Lower leg skin (tissue), 4 donors: ENCODE measurements at regions not wholly inside any gene's neighbourhood (a gene's known extent, or its start where the extent isn't known, plus 50 kb on each side); places are given as distances from the start of the nearest gene placed in this dataset.

Source experiments
- DNase-seq, 2 donors: peaks; one replicate each; pipeline ENCODE4 v3.0.0-alpha.2; 2019; ENCODE audit warnings: low spot score in 2 of 2
- H3K4me3 ChIP-seq: fragments of 200-600 bp; sonication (generic); 2 replicates; pipeline ENCODE4 v1.5.1; 2017; ENCODE audit warnings: mild to moderate bottlenecking, low read depth; ENCODE audit not compliant: poor library complexity, severe bottlenecking
- POLR2A ChIP-seq, 2 donors: fragments of 450-650 bp; IDR thresholded peaks; one replicate each; pipeline ENCODE4 v1.6.1; 2016 to 2017; ENCODE audit warnings: antibody characterized with exemption in 2 of 2, mild to moderate bottlenecking in 1 of 2, moderate library complexity in 1 of 2
- WGBS, 2 donors: methylation state at CpG; one replicate each; pipeline ENCODE4 v1.1.5; 2018; 5-methylcytosine and 5-hydroxymethylcytosine counted together
- intact Hi-C: fragments of 100-400 bp; cut with DNase I; formaldehyde crosslinking; loops from one replicate; pipeline ENCODE4 v1.15.0; 2023; ENCODE audit warnings: low total_unique reads
- TF ChIP-seq, protein P1 (sequence below), 3 donors: fragments of 450-650 bp; IDR thresholded peaks; one replicate each; pipeline ENCODE4 v1.5.1; 2016; ENCODE audit warnings: antibody characterized with exemption in 3 of 3, mild to moderate bottlenecking in 3 of 3, moderate library complexity in 2 of 3

DNA sequence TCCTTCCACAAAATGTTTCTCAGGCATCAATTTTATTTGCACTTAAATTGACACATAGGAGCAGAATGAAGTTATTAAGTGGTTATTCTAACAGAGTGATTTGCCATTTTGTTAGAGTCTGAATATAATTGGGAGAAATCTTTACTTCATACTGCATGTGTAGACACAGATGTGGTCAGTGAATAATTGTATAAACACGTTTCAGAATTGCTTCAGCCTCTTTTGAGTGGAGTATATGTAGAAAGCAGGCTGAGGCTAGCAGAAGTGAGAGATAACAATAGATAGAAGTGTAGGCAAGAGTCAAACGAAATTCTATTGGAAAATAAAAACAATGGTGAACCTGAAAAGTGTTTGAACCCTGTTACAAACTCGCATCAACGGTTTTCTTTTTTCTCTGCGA is 270.7 kb downstream of the TMEM167A start:
- DNase-seq: no peak
- intact Hi-C loops: no loop called here
- H3K4me3 ChIP-seq: no peak overlapping the region
- 52 to 63% methylated on average over 5 of the region's 5 CpGs for WGBS, 2 donors
- no peak for TF ChIP-seq POLR2A (IDR thresholded peaks at IDR 0.05)
- TF ChIP-seq, protein P1, sequence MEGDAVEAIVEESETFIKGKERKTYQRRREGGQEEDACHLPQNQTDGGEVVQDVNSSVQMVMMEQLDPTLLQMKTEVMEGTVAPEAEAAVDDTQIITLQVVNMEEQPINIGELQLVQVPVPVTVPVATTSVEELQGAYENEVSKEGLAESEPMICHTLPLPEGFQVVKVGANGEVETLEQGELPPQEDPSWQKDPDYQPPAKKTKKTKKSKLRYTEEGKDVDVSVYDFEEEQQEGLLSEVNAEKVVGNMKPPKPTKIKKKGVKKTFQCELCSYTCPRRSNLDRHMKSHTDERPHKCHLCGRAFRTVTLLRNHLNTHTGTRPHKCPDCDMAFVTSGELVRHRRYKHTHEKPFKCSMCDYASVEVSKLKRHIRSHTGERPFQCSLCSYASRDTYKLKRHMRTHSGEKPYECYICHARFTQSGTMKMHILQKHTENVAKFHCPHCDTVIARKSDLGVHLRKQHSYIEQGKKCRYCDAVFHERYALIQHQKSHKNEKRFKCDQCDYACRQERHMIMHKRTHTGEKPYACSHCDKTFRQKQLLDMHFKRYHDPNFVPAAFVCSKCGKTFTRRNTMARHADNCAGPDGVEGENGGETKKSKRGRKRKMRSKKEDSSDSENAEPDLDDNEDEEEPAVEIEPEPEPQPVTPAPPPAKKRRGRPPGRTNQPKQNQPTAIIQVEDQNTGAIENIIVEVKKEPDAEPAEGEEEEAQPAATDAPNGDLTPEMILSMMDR (IDR thresholded peaks at IDR 0.05): no peak

DNA sequence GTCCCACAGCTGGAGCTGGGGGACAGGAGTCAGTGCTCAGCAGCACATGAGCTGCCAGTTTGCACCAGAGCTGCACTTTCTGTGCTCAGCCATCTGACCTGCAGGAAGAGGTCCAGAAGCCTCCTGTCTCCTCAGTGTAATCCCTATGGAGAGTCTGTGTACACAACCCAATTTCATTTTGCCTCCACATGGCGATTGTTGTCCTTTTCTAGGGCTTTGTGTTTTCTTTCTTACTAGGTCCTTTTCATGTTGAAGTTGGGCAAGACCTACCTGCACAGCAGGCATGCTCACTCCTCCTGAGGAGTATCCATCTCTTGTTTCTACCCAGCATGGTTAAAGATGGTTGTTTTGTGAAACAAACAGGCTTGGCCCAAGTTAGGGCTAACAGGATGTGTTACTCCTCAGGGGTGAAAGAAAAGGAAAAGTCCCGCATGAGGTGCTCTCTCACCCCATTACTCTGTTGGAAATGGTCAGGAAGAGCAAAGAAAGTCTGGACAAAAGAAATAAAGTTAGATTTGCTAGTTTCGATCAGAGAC is 273.0 kb downstream of the TMEM167A start:
- WGBS, 2 donors: 89 to 95% methylated on average over 3 of the region's 3 CpGs
- intact Hi-C loops: no loop called here
- DNase-seq: no peak
- no peak overlapping the region for H3K4me3 ChIP-seq
- no peak for TF ChIP-seq POLR2A (IDR thresholded peaks at IDR 0.05)
- TF ChIP-seq, protein P1 (IDR thresholded peaks at IDR 0.05): no peak

DNA sequence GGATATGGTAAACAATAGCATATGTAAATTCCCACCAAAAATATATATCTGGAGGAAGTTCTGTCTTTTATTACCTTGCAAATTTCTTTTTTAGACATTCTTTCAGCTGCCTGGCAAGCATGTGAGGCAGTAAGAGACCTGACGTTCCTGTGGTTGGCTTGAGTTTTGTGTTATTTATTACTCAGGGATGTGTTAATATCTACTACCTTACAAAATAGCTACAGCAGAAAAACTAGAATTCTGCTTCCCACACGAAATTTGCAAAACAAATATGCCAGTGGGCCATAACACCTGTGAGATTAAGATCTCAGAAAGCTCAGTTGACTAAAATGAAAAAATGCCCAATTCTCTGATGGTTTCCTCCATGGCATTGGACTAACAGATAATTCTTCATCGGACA is 274.2 kb downstream of the TMEM167A start:
- DNase-seq: no peak
- intact Hi-C loops: no loop called here
- no peak for TF ChIP-seq POLR2A (IDR thresholded peaks at IDR 0.05)
- TF ChIP-seq, protein P1 (IDR thresholded peaks at IDR 0.05): no peak
- 61 to 62% methylated on average over 3 of the region's 3 CpGs for WGBS, 2 donors
- no peak overlapping the region for H3K4me3 ChIP-seq

DNA sequence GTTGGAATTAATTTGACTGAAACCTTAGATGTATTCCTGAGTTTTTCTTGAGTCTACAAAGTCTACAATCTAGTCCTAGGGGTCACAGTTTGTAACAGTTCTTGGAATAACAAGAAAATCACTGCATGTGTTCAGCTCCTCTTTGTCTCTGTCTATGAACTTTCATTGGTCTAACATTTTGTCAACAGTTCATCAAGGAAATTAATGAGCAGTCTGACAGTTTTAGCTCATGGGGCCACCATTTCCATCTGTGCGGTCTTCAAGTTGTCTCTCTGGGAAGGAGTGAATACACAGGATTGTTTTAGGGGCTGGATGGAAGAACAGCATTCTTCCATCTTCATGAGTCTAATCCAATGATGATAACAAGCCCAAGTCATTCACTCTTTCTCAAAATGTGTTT is 276.4 kb downstream of the TMEM167A start:
- 82 to 83% methylated on average over 1 of the region's 1 CpG for WGBS, 2 donors
- intact Hi-C loops: no loop called here
- TF ChIP-seq, protein P1 (IDR thresholded peaks at IDR 0.05): no peak
- TF ChIP-seq POLR2A (IDR thresholded peaks at IDR 0.05): no peak
- no peak overlapping the region for H3K4me3 ChIP-seq
- no peak for DNase-seq

DNA sequence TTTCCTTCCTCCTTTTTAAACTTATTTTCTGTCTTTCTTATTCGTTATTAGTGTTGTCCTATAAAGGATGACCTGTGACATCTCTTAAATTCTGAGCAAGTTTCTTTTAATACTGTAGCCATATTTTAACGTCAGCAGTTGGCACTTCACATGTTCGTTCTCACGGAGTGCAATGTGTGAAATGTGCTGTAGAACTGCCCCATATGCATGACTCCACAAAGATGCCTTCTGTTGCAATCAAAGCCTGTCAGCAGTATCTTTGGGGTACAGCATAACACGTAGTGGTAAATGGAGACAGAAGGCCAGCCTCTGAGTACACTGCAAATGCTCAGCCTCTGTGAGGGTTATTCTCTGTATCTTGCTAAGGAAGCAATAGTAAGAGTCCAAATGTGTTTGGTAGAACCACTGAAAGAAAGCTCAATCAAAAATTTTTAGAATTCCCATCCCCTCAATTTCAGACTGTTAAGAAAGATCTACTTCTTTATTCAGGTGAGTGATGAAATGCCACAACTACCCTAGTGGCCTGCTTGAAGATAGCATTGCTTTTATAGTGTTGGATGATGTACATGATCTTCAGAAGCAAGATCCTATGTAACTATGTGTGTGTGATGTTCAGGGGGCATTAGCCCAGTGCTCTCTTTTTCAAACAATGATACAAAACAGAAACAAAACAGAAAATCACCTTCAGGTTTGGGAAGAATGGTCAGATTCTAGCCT is 277.7 kb downstream of the TMEM167A start:
- 68 to 79% methylated on average over 5 of the region's 5 CpGs for WGBS, 2 donors
- TF ChIP-seq, protein P1 (IDR thresholded peaks at IDR 0.05): no peak
- no peak for TF ChIP-seq POLR2A (IDR thresholded peaks at IDR 0.05)
- intact Hi-C loops: no loop called here
- no peak for DNase-seq
- H3K4me3 ChIP-seq: no peak overlapping the region

DNA sequence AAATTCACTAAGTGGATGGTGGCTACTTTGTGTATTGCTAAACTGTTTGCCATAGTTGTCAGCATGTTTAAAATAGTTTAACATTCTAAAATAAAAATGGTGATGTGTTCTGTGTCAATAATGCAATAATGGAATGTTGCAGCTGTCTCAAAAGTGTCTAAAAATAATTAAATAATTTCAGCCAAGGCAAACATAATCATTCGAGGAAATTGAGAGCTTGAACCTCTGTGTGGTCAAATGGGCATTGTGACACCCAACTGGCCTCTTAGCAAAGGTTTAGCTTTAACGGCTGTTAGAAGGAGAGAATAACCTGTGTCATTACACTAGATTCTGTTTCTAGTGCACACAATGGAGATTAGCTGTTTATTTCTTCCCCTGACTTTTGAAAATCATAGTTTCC is 278.5 kb downstream of the TMEM167A start:
- intact Hi-C loops: no loop called here
- DNase-seq: no peak
- TF ChIP-seq, protein P1 (IDR thresholded peaks at IDR 0.05): no peak
- TF ChIP-seq POLR2A (IDR thresholded peaks at IDR 0.05): no peak
- H3K4me3 ChIP-seq: no peak overlapping the region
- WGBS, 2 donors: 61 to 65% methylated on average over 2 of the region's 2 CpGs
